ENCODE measurements at regions not wholly inside any gene's neighbourhood (a gene's known extent, or its start where the extent isn't known, plus 50 kb on each side); places are given as distances from the start of the nearest gene placed in this dataset.

DNA sequence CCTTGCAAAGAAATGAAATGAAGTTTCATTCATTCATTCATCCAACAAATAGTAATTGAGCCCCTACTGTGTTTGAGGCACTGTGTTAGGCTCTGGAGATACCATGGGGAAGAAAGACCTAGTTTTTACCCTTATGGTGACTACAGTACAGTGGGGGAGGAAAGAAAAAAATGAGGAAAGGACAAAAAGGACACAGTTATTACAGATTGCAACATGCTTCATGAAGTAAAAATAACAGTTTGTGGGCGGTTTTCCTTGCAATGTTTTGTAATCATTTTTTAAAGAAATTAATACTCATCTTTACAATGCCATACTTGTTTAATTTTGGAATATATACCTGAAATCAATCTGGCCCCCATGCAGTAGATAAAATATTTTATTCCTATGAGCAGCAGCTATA lies 120.3 kb downstream of the TM2D1 start:
- TF ChIP-seq EZH2 (IDR thresholded peaks at IDR 0.05; ENCODE audit: low read length, missing control alignments) = no peak
- TF ChIP-seq, protein P1, sequence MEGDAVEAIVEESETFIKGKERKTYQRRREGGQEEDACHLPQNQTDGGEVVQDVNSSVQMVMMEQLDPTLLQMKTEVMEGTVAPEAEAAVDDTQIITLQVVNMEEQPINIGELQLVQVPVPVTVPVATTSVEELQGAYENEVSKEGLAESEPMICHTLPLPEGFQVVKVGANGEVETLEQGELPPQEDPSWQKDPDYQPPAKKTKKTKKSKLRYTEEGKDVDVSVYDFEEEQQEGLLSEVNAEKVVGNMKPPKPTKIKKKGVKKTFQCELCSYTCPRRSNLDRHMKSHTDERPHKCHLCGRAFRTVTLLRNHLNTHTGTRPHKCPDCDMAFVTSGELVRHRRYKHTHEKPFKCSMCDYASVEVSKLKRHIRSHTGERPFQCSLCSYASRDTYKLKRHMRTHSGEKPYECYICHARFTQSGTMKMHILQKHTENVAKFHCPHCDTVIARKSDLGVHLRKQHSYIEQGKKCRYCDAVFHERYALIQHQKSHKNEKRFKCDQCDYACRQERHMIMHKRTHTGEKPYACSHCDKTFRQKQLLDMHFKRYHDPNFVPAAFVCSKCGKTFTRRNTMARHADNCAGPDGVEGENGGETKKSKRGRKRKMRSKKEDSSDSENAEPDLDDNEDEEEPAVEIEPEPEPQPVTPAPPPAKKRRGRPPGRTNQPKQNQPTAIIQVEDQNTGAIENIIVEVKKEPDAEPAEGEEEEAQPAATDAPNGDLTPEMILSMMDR (conservative IDR thresholded peaks at IDR 0.05 in 1 of 2, IDR thresholded peaks at IDR 0.05 in 1 of 2; ENCODE audit: low read depth in 1 of 2, low read length in 2 of 2) = no peak
